KMS-11 (cell line): ENCODE measurements at regions not wholly inside any gene's neighbourhood (a gene's known extent, or its start where the extent isn't known, plus 50 kb on each side); places are given as distances from the start of the nearest gene placed in this dataset.

Experiments used
- H2AFZ ChIP-seq: fragments of 200-600 bp; sonication (generic); 2 replicates; pipeline ENCODE4 v1.6.1; 2016; ENCODE audit warnings: antibody characterized with exemption, mixed run types, low read depth
- H3K27ac ChIP-seq: fragments of 200-600 bp; sonication (generic); 2 replicates; pipeline ENCODE4 v1.6.1; 2016; ENCODE audit warnings: mild to moderate bottlenecking, mixed run types
- H3K27me3 ChIP-seq: fragments of 200-600 bp; sonication (generic); 2 replicates; pipeline ENCODE4 v1.6.1; 2017; ENCODE audit warnings: mild to moderate bottlenecking, low read depth, mixed run types, moderate library complexity; ENCODE audit not compliant: insufficient read depth
- H3K36me3 ChIP-seq: fragments of 200-600 bp; sonication (generic); 2 replicates; pipeline ENCODE4 v1.6.1; 2017; ENCODE audit warnings: mild to moderate bottlenecking, mixed run types; ENCODE audit not compliant: insufficient read depth
- H3K4me1 ChIP-seq: fragments of 200-600 bp; sonication (generic); 2 replicates; pipeline ENCODE4 v1.6.1; 2016; ENCODE audit warnings: mild to moderate bottlenecking, low read depth, mixed run types; ENCODE audit not compliant: poor library complexity, severe bottlenecking
- H3K4me2 ChIP-seq: fragments of 200-600 bp; sonication (generic); 2 replicates; pipeline ENCODE4 v1.7.0; 2016; ENCODE audit warnings: mild to moderate bottlenecking, mixed run types
- H3K4me3 ChIP-seq: fragments of 200-600 bp; sonication (generic); IDR thresholded peaks from 2 replicates; pipeline ENCODE4 v1.6.1; 2017; ENCODE audit warnings: low read depth, low read length, mixed read lengths; ENCODE audit not compliant: insufficient read depth
- H3K79me2 ChIP-seq: fragments of 200-600 bp; sonication (generic); 2 replicates; pipeline ENCODE4 v1.6.1; 2016; ENCODE audit warnings: low read depth, mixed run types; ENCODE audit not compliant: insufficient read depth
- H3K9ac ChIP-seq: fragments of 200-600 bp; sonication (generic); 2 replicates; pipeline ENCODE4 v1.6.1; 2016; ENCODE audit warnings: mild to moderate bottlenecking, mixed run types
- H4K20me1 ChIP-seq: fragments of 200-600 bp; sonication (generic); 2 replicates; pipeline ENCODE4 v1.6.1; 2016; ENCODE audit warnings: mild to moderate bottlenecking, mixed run types; ENCODE audit not compliant: insufficient read depth
- CTCF ChIP-seq: fragments of 200-600 bp; sonication (generic); conservative IDR thresholded peaks from 2 replicates; pipeline ENCODE4 v1.6.1; 2017; ENCODE audit warnings: low read depth, mild to moderate bottlenecking, antibody characterized with exemption, low read length, moderate library complexity, mixed read lengths

DNA sequence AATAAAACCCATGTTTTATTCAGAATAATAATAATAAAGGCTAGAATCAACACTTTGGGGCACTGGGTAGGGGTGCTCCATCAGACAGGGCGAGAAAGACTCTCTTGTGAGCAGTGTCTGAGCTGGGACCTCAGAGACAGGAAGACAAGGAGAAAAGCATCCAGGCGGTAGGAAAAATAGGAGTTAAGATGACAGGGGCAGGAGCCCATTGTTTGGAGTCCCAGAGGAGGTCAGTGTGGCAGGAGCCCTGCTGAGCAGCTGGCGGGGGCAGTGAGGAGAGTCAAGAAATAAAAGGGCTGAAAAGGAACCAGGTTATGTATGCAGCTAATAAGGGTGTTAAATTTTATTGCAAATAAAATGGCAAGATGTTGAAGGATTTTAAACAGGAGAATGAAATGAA lies 457.4 kb downstream of the FBXO15 start:
- H3K9ac ChIP-seq: no peak overlapping the region
- H3K4me1 ChIP-seq: no peaks in the 10 kb centered on the region
- no peaks in the 10 kb centered on the region for H4K20me1 ChIP-seq
- H3K27ac ChIP-seq: no peak overlapping the region
- TF ChIP-seq CTCF: no peak
- H3K4me2 ChIP-seq: no peak overlapping the region
- no peaks in the 10 kb centered on the region for H3K27me3 ChIP-seq
- no peaks in the 10 kb centered on the region for H3K36me3 ChIP-seq
- H3K4me3 ChIP-seq: no peak overlapping the region
- H3K79me2 ChIP-seq: no peaks in the 10 kb centered on the region
- no peak overlapping the region for H2AFZ ChIP-seq

DNA sequence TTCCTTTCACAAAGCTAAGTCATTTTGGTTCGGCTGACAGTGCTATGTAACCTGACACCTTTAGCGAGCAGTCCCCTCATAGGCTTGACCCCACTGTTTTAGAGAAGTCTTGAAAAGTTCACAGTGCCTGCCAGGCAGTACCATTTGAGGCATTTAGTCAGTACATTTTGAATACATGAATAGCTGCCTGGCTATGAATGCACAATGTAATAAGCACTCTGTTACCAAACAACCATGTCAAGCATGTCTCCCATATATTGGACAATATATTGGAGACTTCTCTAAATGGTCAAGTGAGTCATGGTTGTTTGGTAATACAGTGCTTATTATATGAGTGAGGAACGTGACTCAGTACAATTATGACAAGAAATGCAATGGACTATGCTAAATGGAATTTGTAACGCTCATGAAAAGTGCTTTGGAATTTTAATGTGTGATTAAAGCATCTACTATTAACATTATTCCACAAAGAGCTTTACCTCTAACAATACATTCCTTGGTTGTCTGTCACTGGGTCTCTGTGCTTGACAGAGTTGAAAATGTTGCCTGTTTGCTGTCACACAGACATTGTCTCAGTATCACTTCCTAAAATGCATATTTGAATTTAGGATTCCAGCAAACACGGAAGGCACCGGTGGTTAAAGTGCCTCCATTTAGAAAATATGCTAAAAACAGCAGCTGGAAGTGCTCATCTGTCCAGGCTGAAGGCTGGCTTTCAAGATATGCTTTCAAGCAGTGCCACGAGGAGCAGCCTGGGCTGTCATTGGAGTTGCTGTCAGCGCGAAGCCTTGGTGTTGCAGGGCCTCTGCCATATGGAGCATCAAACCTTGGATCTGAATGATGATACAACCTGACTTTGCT lies 458.6 kb downstream of the FBXO15 start:
- Histone ChIP-seq H3K79me2 (no peaks in the 10 kb centered on the region), H4K20me1 (no peaks in the 10 kb centered on the region), H3K4me3 (no peak overlapping the region), H2AFZ (no peak overlapping the region), H3K27ac (no peak overlapping the region), H3K4me1 (peaks cover under 1% of the 10 kb centered on the region), H3K36me3 (no peaks in the 10 kb centered on the region), H3K4me2 (no peak overlapping the region), H3K9ac (no peak overlapping the region), H3K27me3 (no peaks in the 10 kb centered on the region)
- TF ChIP-seq CTCF: no peak

GRCh38 chr18:73688161-73688560 lies 459.5 kb downstream of the FBXO15 start:
- no peak overlapping the region for H3K4me3 ChIP-seq
- no peaks in the 10 kb centered on the region for H3K36me3 ChIP-seq
- no peak overlapping the region for H2AFZ ChIP-seq
- no peaks in the 10 kb centered on the region for H3K79me2 ChIP-seq
- H3K4me2 ChIP-seq: no peak overlapping the region
- peaks cover 5% of the 10 kb centered on the region for H3K4me1 ChIP-seq
- H3K9ac ChIP-seq: no peak overlapping the region
- H3K27me3 ChIP-seq: no peaks in the 10 kb centered on the region
- no peak overlapping the region for H3K27ac ChIP-seq
- no peak for TF ChIP-seq CTCF
- no peaks in the 10 kb centered on the region for H4K20me1 ChIP-seq

DNA sequence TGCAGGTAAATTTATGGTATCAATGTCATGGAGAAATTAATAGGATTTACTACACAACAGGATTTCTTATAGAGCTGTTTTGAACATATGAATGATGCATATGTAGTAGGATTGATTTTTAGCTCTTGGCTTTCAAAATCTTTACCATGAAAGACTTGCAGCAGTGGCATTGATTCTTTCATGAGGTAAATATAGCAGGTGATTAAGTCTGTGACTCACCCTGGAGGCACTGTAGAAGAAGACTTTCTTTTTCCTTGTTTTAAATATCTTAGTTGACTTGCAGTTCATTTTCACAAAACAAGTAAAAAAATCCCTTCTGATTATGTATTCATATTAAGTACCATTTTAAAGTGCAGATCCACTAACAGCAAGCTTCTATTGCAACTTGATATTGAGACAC lies 463.0 kb downstream of the FBXO15 start:
- H2AFZ ChIP-seq: no peak overlapping the region
- no peak for TF ChIP-seq CTCF
- H3K4me1 ChIP-seq: peaks cover 17% of the 10 kb centered on the region

More for the DNA sequence above, 463.0 kb downstream of the FBXO15 start:
- H3K27me3 ChIP-seq: no peaks in the 10 kb centered on the region
- no peak overlapping the region for H3K27ac ChIP-seq
- no peaks in the 10 kb centered on the region for H4K20me1 ChIP-seq
- no peak overlapping the region for H3K4me2 ChIP-seq
- no peak overlapping the region for H3K4me3 ChIP-seq
- no peaks in the 10 kb centered on the region for H3K36me3 ChIP-seq
- H3K9ac ChIP-seq: no peak overlapping the region
- H3K79me2 ChIP-seq: no peaks in the 10 kb centered on the region
